HCT116 (cell line): ENCODE measurements at regions not wholly inside any gene's neighbourhood (a gene's known extent, or its start where the extent isn't known, plus 50 kb on each side); places are given as distances from the start of the nearest gene placed in this dataset.

ENCODE experiments used
- ATAC-seq: fragments of 200-7000 bp; cut with Tn5 transposase; 2 replicates; pipeline ENCODE4 v1.9.1; 2020; ENCODE audit warnings: mild to moderate bottlenecking, moderate library complexity
- BruUV-seq: library from RNA; stranded (reverse); fragments of 400-500 nt; replicated peaks from 2 replicates; lab custom pipeline; 2021; lab: Mats Ljungman, UMichigan
- CTCF ChIA-PET: fragments of 300-600 bp; sonication (Branson Sonifier 250); formaldehyde crosslinking; loops from one replicate; lab custom pipeline; 2021; ENCODE audit warnings: antibody characterized with exemption; lab: Charles Lee
- POLR2A ChIA-PET: fragments of 300-600, 350-600 bp; sonication (Branson Sonifier 250); formaldehyde crosslinking; loops from one replicate; lab custom pipeline; 2021; ENCODE audit warnings: antibody characterized with exemption; lab: Charles Lee
- RAD21 ChIA-PET, 2 experiments: fragments of 300-600 bp; sonication (Branson Sonifier 250); formaldehyde crosslinking; loops; one replicate each; lab custom pipeline; 2023; ENCODE audit warnings: low total read pairs in 2 of 2; ENCODE audit not compliant: uncharacterized antibody in 2 of 2, unreplicated experiment in 2 of 2, low non-redundant PET in 1 of 2; lab: Charles Lee
- DNase-seq: peaks from one replicate; pipeline ENCODE4 v3.0.0-alpha.2; 2010; ENCODE audit warnings: low read depth, low spot score
- H2AFZ ChIP-seq: fragments of 200-600 bp; shearing (Covaris generic), sonication (generic); 2 replicates; pipeline ENCODE4 v1.6.1; 2017; ENCODE audit warnings: low read depth, mixed run types, mixed read lengths, antibody characterized with exemption, low read length; ENCODE audit not compliant: poor library complexity, severe bottlenecking
- H3K27ac ChIP-seq: 2 replicates; pipeline ENCODE4 v1.5.1; 2012; ENCODE audit warnings: low read depth, low read length
- H3K27me3 ChIP-seq: fragments of 200-600 bp; sonication (generic); 2 replicates; pipeline ENCODE4 v1.6.1; 2016; ENCODE audit warnings: mixed run types, low read length, mixed read lengths; ENCODE audit not compliant: insufficient read depth
- H3K36me3 ChIP-seq, 2 experiments: fragments of 200-500 bp in 1 of 2; fragments of 200-600 bp in 1 of 2; sonication (Bioruptor generic) in 1 of 2; sonication (generic) in 1 of 2; 2 replicates each; pipeline versions ENCODE4 v1.5.1 to v1.6.1; 2014 to 2016; ENCODE audit warnings: low read length in 2 of 2, inconsistent platforms in 1 of 2, mixed read lengths in 1 of 2, mixed run types in 1 of 2; ENCODE audit not compliant: insufficient read depth in 2 of 2, control insufficient read depth in 1 of 2
- H3K4me1 ChIP-seq, 2 experiments: fragments of 200-600 bp in 1 of 2; sonication (generic) in 1 of 2; 2 replicates each; pipeline versions ENCODE4 v1.5.1 to v1.6.1; 2012 to 2017; ENCODE audit warnings: low read length in 2 of 2, inconsistent platforms in 1 of 2, mild to moderate bottlenecking in 1 of 2, mixed read lengths in 1 of 2, mixed run types in 1 of 2, moderate library complexity in 1 of 2; ENCODE audit not compliant: insufficient read depth in 2 of 2, control insufficient read depth in 1 of 2
- H3K4me2 ChIP-seq: fragments of 200-600 bp; sonication (generic); 2 replicates; pipeline ENCODE4 v1.6.1; 2017; ENCODE audit warnings: mixed run types, low read length, mixed read lengths
- H3K4me3 ChIP-seq, 2 experiments: fragments of 200-600 bp in 1 of 2; sonication (generic) in 1 of 2; replicated peaks in 1 of 2; 2 replicates each; pipeline ENCODE4 v1.5.1; 2011 to 2016; ENCODE audit warnings: low read length in 2 of 2, control low read depth in 1 of 2, low read depth in 1 of 2, mild to moderate bottlenecking in 1 of 2, mixed read lengths in 1 of 2, mixed run types in 1 of 2
- H3K79me2 ChIP-seq: fragments of 200-600 bp; sonication (generic); 2 replicates; pipeline ENCODE4 v1.6.1; 2017; ENCODE audit warnings: mild to moderate bottlenecking, mixed run types, low read length, moderate library complexity, mixed read lengths; ENCODE audit not compliant: insufficient read depth
- H3K9ac ChIP-seq: fragments of 200-600 bp; sonication (generic); 2 replicates; pipeline ENCODE4 v1.6.1; 2016; ENCODE audit warnings: low read length, mixed read lengths
- H3K9me2 ChIP-seq: fragments of 200-600 bp; sonication (generic), shearing (Covaris generic); 2 replicates; pipeline ENCODE4 v1.6.1; 2017; ENCODE audit warnings: mixed run types, mild to moderate bottlenecking, moderate library complexity; ENCODE audit not compliant: insufficient read depth
- H3K9me3 ChIP-seq, 2 experiments: fragments of 200-500 bp in 1 of 2; fragments of 200-600 bp in 1 of 2; sonication (Bioruptor generic) in 1 of 2; sonication (generic) in 1 of 2; 2 replicates each; pipeline ENCODE4 v1.6.1; 2014 to 2017; ENCODE audit warnings: low read length in 2 of 2, mixed read lengths in 2 of 2, inconsistent platforms in 1 of 2, low read depth in 1 of 2, mild to moderate bottlenecking in 1 of 2, mixed run types in 1 of 2, moderate library complexity in 1 of 2; ENCODE audit not compliant: control insufficient read depth in 1 of 2, insufficient read depth in 1 of 2
- H4K20me1 ChIP-seq: fragments of 200-600 bp; sonication (generic), shearing (Covaris generic); 2 replicates; pipeline ENCODE4 v1.6.1; 2017; ENCODE audit warnings: mixed run types, mild to moderate bottlenecking, moderate library complexity; ENCODE audit not compliant: insufficient read depth
- CBX3 ChIP-seq: IDR thresholded peaks from 2 replicates; pipeline ENCODE4 v1.6.1; 2012; ENCODE audit warnings: low read depth
- CEBPB ChIP-seq: IDR thresholded peaks from 2 replicates; pipeline ENCODE4 v1.6.1; 2012; ENCODE audit warnings: low read depth
- EZH2 ChIP-seq: fragments of 200-600 bp; sonication (generic); IDR thresholded peaks from 2 replicates; pipeline ENCODE4 v1.6.1; 2017; ENCODE audit warnings: antibody characterized with exemption, mixed run types
- FOSL1 ChIP-seq: IDR thresholded peaks from 2 replicates; pipeline ENCODE4 v1.6.1; 2012; ENCODE audit warnings: low read depth
- JUND ChIP-seq: IDR thresholded peaks from 2 replicates; pipeline ENCODE4 v1.6.1; 2012
- POLR2A ChIP-seq: IDR thresholded peaks from 2 replicates; pipeline ENCODE4 v1.7.0; 2011; ENCODE audit warnings: borderline replicate concordance; ENCODE audit not compliant: insufficient read depth, insufficient read length; ENCODE audit errors: extremely low read depth
- POLR2AphosphoS5 ChIP-seq: IDR thresholded peaks from 2 replicates; pipeline ENCODE4 v1.6.1; 2011; ENCODE audit warnings: mild to moderate bottlenecking, low read depth, low read length, moderate library complexity
- RAD21 ChIP-seq: IDR thresholded peaks from 2 replicates; pipeline ENCODE4 v1.6.1; 2012; ENCODE audit warnings: low read depth, mild to moderate bottlenecking
- REST ChIP-seq: IDR thresholded peaks from 2 replicates; pipeline ENCODE4 v1.6.1; 2012; ENCODE audit warnings: low read depth
- SP1 ChIP-seq: IDR thresholded peaks from 2 replicates; pipeline ENCODE4 v1.6.1; 2012; ENCODE audit warnings: low read depth
- SRF ChIP-seq: IDR thresholded peaks from 2 replicates; pipeline ENCODE4 v1.6.1; 2012; ENCODE audit warnings: low read depth
- TCF7L2 ChIP-seq: IDR thresholded peaks from 2 replicates; pipeline ENCODE4 v1.7.0; 2011; ENCODE audit warnings: borderline replicate concordance, inconsistent platforms; ENCODE audit not compliant: insufficient read depth, insufficient read length; ENCODE audit errors: extremely low read depth
- YY1 ChIP-seq: IDR thresholded peaks from 2 replicates; pipeline ENCODE4 v1.6.1; 2011; ENCODE audit warnings: low read length, low read depth, moderate library complexity, mild to moderate bottlenecking; ENCODE audit not compliant: insufficient replicate concordance; ENCODE audit errors: extremely low read depth
- ZFX ChIP-seq: fragments of 450-650 bp; IDR thresholded peaks from 2 replicates; pipeline ENCODE4 v1.6.1; 2017
- ZNF274 ChIP-seq: fragments of 200-500 bp; sonication (Bioruptor generic); IDR thresholded peaks from 2 replicates; pipeline ENCODE4 v1.6.1; 2014; ENCODE audit warnings: mild to moderate bottlenecking, low read depth, low read length, inconsistent platforms
- intact Hi-C: fragments of 100-400 bp; cut with micrococcal nuclease; formaldehyde crosslinking; loops from 2 replicates; pipeline ENCODE4 v1.10.0; 2022
- TF ChIP-seq, protein P1 (sequence below): IDR thresholded peaks from 2 replicates; pipeline ENCODE4 v1.6.1; 2011; ENCODE audit warnings: mild to moderate bottlenecking, low read length, moderate library complexity; ENCODE audit not compliant: insufficient replicate concordance; ENCODE audit errors: extremely low read depth
- TF ChIP-seq, protein P2 (sequence below): IDR thresholded peaks from 2 replicates; pipeline ENCODE4 v1.6.1; 2012
- TF ChIP-seq, protein P3 (sequence below), 3 experiments: fragments of 200-600 bp in 1 of 3; sonication (generic) in 1 of 3; IDR thresholded peaks in 2 of 3; conservative IDR thresholded peaks in 1 of 3; 2 replicates each; pipeline ENCODE4 v1.5.1; 2012 to 2017; ENCODE audit warnings: low read depth in 2 of 3, low read length in 2 of 3, antibody characterized with exemption in 1 of 3, borderline replicate concordance in 1 of 3, control low read depth in 1 of 3, mild to moderate bottlenecking in 1 of 3, mixed read lengths in 1 of 3, mixed run types in 1 of 3, moderate library complexity in 1 of 3; ENCODE audit not compliant: insufficient read depth in 1 of 3
- TF ChIP-seq, protein P4 (sequence below): IDR thresholded peaks from 2 replicates; pipeline ENCODE4 v1.6.1; 2012

DNA sequence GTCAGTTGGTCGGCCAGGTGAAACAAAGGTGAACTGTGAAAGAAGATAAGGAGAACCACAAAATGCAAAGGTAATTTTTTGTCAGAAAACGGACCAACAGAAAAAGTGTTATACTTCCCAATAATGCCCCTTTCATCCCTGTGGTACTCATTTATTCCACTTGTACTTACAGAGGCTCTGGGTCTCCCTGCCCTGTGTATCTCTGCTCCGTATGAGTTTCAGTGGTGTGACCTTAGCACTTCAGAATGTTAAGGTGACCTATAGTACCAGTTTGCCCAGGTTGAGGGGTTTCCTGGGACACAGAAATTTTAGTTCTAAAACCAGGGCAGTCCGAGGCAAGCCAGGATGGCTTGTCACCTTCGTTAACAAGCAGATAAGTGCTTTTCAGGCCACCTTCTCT lies 254.8 kb downstream of the OLFM3 start (continued):
- TF ChIP-seq, protein P1, sequence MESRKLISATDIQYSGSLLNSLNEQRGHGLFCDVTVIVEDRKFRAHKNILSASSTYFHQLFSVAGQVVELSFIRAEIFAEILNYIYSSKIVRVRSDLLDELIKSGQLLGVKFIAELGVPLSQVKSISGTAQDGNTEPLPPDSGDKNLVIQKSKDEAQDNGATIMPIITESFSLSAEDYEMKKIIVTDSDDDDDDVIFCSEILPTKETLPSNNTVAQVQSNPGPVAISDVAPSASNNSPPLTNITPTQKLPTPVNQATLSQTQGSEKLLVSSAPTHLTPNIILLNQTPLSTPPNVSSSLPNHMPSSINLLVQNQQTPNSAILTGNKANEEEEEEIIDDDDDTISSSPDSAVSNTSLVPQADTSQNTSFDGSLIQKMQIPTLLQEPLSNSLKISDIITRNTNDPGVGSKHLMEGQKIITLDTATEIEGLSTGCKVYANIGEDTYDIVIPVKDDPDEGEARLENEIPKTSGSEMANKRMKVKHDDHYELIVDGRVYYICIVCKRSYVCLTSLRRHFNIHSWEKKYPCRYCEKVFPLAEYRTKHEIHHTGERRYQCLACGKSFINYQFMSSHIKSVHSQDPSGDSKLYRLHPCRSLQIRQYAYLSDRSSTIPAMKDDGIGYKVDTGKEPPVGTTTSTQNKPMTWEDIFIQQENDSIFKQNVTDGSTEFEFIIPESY, result no peak
- TF ChIP-seq SP1, result no peak

DNA sequence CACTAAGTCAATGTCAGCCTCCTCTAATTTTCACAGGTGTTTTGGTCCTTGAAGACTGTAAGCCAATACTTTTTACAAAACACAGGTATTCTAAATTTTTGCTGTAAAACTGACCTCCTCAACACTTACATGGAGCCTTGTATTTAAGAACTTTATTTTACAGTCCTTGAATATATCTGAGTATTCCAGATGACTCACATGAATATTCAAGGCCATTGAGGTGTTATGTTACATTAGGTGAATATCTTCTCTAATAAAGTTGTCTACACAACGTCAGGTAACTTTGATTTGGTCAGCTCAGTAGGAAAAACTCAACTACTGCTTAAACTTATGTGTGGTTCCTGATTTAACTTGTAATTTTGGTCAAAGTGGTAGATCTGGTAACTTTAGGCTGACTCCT lies 254.2 kb downstream of the OLFM3 start:
- Histone ChIP-seq H3K4me3 (no peak overlapping the region), H3K27ac (no peak overlapping the region), H3K9me3 (no peaks in the 10 kb centered on the region)
- no peak for ATAC-seq
- no peak for DNase-seq
- TF ChIP-seq, protein P2, sequence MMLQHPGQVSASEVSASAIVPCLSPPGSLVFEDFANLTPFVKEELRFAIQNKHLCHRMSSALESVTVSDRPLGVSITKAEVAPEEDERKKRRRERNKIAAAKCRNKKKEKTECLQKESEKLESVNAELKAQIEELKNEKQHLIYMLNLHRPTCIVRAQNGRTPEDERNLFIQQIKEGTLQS, result no peak
- no peak for TF ChIP-seq YY1
- no peak for TF ChIP-seq ZNF274
- no peak for TF ChIP-seq JUND
- TF ChIP-seq, protein P3, sequence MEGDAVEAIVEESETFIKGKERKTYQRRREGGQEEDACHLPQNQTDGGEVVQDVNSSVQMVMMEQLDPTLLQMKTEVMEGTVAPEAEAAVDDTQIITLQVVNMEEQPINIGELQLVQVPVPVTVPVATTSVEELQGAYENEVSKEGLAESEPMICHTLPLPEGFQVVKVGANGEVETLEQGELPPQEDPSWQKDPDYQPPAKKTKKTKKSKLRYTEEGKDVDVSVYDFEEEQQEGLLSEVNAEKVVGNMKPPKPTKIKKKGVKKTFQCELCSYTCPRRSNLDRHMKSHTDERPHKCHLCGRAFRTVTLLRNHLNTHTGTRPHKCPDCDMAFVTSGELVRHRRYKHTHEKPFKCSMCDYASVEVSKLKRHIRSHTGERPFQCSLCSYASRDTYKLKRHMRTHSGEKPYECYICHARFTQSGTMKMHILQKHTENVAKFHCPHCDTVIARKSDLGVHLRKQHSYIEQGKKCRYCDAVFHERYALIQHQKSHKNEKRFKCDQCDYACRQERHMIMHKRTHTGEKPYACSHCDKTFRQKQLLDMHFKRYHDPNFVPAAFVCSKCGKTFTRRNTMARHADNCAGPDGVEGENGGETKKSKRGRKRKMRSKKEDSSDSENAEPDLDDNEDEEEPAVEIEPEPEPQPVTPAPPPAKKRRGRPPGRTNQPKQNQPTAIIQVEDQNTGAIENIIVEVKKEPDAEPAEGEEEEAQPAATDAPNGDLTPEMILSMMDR (IDR thresholded peaks at IDR 0.05 in 2 of 3, conservative IDR thresholded peaks at IDR 0.05 in 1 of 3; ENCODE audit: borderline replicate concordance in 1 of 3, insufficient read depth in 1 of 3, low read depth in 2 of 3, low read length in 2 of 3), result no peak
- no peak for TF ChIP-seq SP1
- TF ChIP-seq SRF, result no peak
- no peak for TF ChIP-seq RAD21
- no peak for TF ChIP-seq TCF7L2
- TF ChIP-seq POLR2A, result no peak
- TF ChIP-seq, protein P4, sequence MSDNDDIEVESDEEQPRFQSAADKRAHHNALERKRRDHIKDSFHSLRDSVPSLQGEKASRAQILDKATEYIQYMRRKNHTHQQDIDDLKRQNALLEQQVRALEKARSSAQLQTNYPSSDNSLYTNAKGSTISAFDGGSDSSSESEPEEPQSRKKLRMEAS, result no peak
- TF ChIP-seq POLR2AphosphoS5, result no peak
- no peak for TF ChIP-seq CEBPB
- no peak for TF ChIP-seq CBX3
- TF ChIP-seq FOSL1, result no peak
- TF ChIP-seq ZFX, result no peak
- no peak for TF ChIP-seq REST
- no peak for TF ChIP-seq EZH2
- TF ChIP-seq, all 23 proteins: peak for 0
- H3K27me3 ChIP-seq, result no peaks in the 10 kb centered on the region
- H3K36me3 ChIP-seq, result no peaks in the 10 kb centered on the region
- no peak overlapping the region for H2AFZ ChIP-seq
- intact Hi-C loops, result no loop called here
- no peaks in the 10 kb centered on the region for H3K4me1 ChIP-seq
- H3K4me2 ChIP-seq, result no peak overlapping the region
- ChIA-PET RAD21 (no interaction called here), CTCF (no interaction called here), POLR2A (no interaction called here)
- H3K9me2 ChIP-seq, result no peaks in the 10 kb centered on the region
- no peaks in the 10 kb centered on the region for H3K79me2 ChIP-seq
- no peak overlapping the region for H3K9ac ChIP-seq
- no TSS peak for BruUV-seq
- H4K20me1 ChIP-seq, result no peaks in the 10 kb centered on the region
